CD8-positive, alpha-beta memory T cell (primary cell): ENCODE measurements at regions not wholly inside any gene's neighbourhood (a gene's known extent, or its start where the extent isn't known, plus 50 kb on each side); places are given as distances from the start of the nearest gene placed in this dataset.
A peak's percentile ranks its signal among the peaks of the same experiment; 100 is the strongest.

ENCODE experiments used
- CTCF ChIA-PET: fragments of 350-600 bp; sonication (Branson Sonifier 250); formaldehyde crosslinking; loops from one replicate; lab custom pipeline; 2021; ENCODE audit warnings: antibody characterized with exemption; lab: Charles Lee
- POLR2A ChIA-PET: fragments of 350-600 bp; sonication (Branson Sonifier 250); formaldehyde crosslinking; loops from one replicate; lab custom pipeline; 2021; ENCODE audit warnings: antibody characterized with exemption; lab: Charles Lee
- DNase-seq, 5 donors: peaks; one replicate each; pipeline versions ENCODE4 v3.0.0 to v3.0.0-alpha.2; 2020 to 2022; ENCODE audit warnings: mixed read lengths in 1 of 5
- H3K27ac ChIP-seq: one replicate; pipeline ENCODE4 v1.7.0; 2013; ENCODE audit warnings: low read depth, mild to moderate bottlenecking, low read length, moderate library complexity
- H3K27me3 ChIP-seq: 2 replicates; pipeline ENCODE4 v1.7.0; 2013; ENCODE audit warnings: low read length, mild to moderate bottlenecking; ENCODE audit not compliant: insufficient read depth, poor library complexity, severe bottlenecking
- H3K36me3 ChIP-seq: 2 replicates; pipeline ENCODE4 v1.7.0; 2013; ENCODE audit warnings: mild to moderate bottlenecking, low read length, moderate library complexity; ENCODE audit not compliant: insufficient read depth
- H3K4me1 ChIP-seq: 2 replicates; pipeline ENCODE4 v1.7.0; 2013; ENCODE audit warnings: mild to moderate bottlenecking, low read length, moderate library complexity; ENCODE audit not compliant: insufficient read depth
- H3K4me3 ChIP-seq: 2 replicates; pipeline ENCODE4 v1.7.0; 2013; ENCODE audit warnings: mild to moderate bottlenecking, low read length
- H3K9me3 ChIP-seq: 2 replicates; pipeline ENCODE4 v1.7.0; 2013; ENCODE audit warnings: mild to moderate bottlenecking, low read length
- H3K27ac Mint-ChIP-seq, 8 donors: one replicate each; pipeline ENCODE4 v1.8.0; 2020 to 2021; ENCODE audit warnings: mixed read lengths in 8 of 8, mild to moderate bottlenecking in 6 of 8, inconsistent platforms in 3 of 8, moderate library complexity in 3 of 8
- H3K27me3 Mint-ChIP-seq, 2 donors: one replicate each; pipeline ENCODE4 v1.8.0; 2020 to 2021; ENCODE audit warnings: mixed read lengths in 2 of 2, mild to moderate bottlenecking in 1 of 2, moderate library complexity in 1 of 2
- H3K36me3 Mint-ChIP-seq, 3 donors: one replicate each; pipeline ENCODE4 v1.8.0; 2020 to 2021; ENCODE audit warnings: mixed read lengths in 3 of 3, inconsistent platforms in 1 of 3, mild to moderate bottlenecking in 1 of 3
- H3K4me1 Mint-ChIP-seq, 3 donors: one replicate each; pipeline ENCODE4 v1.8.0; 2020 to 2021; ENCODE audit warnings: mixed read lengths in 3 of 3, inconsistent platforms in 1 of 3, mild to moderate bottlenecking in 1 of 3
- H3K4me3 Mint-ChIP-seq, 7 donors: one replicate each; pipeline ENCODE4 v1.8.0; 2020 to 2021; ENCODE audit warnings: mixed read lengths in 7 of 7, mild to moderate bottlenecking in 6 of 7, moderate library complexity in 4 of 7, inconsistent platforms in 2 of 7
- H3K9me3 Mint-ChIP-seq, 5 donors: one replicate each; pipeline ENCODE4 v1.8.0; 2020 to 2022; ENCODE audit warnings: mixed read lengths in 5 of 5, mild to moderate bottlenecking in 3 of 5, moderate library complexity in 2 of 5, inconsistent platforms in 1 of 5

DNA sequence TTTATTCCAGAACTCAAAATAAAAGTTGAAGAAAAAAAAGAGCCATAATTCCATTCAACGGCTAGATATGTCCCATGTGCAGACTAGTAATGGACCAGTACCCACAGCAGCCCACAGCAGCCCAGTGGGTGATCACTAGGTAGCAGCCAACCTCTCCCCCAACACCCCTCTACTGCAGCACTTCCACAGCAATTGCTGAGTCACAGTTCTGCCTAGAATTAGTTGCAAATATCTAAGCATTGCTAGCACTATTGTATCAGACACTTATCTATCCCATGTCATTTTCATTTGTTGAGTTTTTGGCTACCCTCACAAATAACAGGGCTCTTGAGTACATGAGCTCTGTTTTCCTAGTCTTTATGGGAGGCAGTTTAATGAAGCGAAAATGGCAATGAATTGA lies 258.7 kb downstream of the RAP2A start:
- peaks cover 0 to 7% (median 0%) of the 10 kb centered on the region in 3 donors for H3K36me3 Mint-ChIP-seq
- H3K4me3 Mint-ChIP-seq: no peak overlapping the region
- peaks cover 2 to 7% (median 4%) of the 10 kb centered on the region in 5 donors for H3K9me3 Mint-ChIP-seq
- Histone ChIP-seq H3K27ac (no peak overlapping the region), H3K9me3 (no peaks in the 10 kb centered on the region), H3K4me3 (no peak overlapping the region), H3K27me3 (no peaks in the 10 kb centered on the region), H3K36me3 (no peaks in the 10 kb centered on the region), H3K4me1 (no peaks in the 10 kb centered on the region)
- no peak for DNase-seq
- H3K4me1 Mint-ChIP-seq: no peaks in the 10 kb centered on the region
- no peak overlapping the region for H3K27ac Mint-ChIP-seq
- ChIA-PET CTCF (no interaction called here), POLR2A (no interaction called here)
- peaks cover 7 to 19% of the 10 kb centered on the region in 2 donors for H3K27me3 Mint-ChIP-seq

DNA sequence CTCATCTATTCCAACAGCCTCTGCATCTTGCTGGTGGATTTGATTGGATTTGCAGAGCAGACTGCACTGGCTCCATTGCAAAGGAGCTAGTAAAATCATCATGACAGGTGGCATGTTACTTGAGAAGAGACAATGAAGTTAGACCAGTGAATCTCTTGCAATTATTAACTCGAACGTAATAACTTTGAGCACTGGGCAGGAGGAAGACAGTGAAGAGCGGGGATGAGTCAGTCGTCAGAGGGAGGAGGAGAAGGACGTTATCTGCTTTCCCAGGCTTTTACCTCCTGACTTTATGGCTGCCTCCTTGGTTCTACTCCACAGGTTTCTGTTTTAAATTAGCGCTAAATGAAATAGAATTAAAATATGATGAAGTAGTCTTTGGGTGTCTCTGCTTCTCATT lies 257.8 kb upstream of the IPO5 start:
- H3K27me3 ChIP-seq: no peaks in the 10 kb centered on the region
- Mint-ChIP-seq H3K4me1 (peaks cover 0 to 3% (median 0%) of the 10 kb centered on the region in 3 donors), H3K27ac (no peak overlapping the region), H3K4me3 (no peak overlapping the region), H3K9me3 (peaks cover 0 to 6% (median 1%) of the 10 kb centered on the region in 5 donors), H3K36me3 (peaks cover 0 to 3% (median 0%) of the 10 kb centered on the region in 3 donors), H3K27me3 (peaks cover 7 to 21% of the 10 kb centered on the region in 2 donors)
- POLR2A ChIA-PET: no interaction called here
- H3K36me3 ChIP-seq: no peaks in the 10 kb centered on the region
- DNase-seq: no peak
- no peaks in the 10 kb centered on the region for H3K9me3 ChIP-seq
- CTCF ChIA-PET: interaction anchor here (0.5 kb wide), 1 partner anchor 18 kb away, joined by 3 read pairs; no protein-coding TSS in a partner anchor
- H3K4me3 ChIP-seq: no peak overlapping the region
- H3K4me1 ChIP-seq: no peaks in the 10 kb centered on the region
- no peak overlapping the region for H3K27ac ChIP-seq

DNA sequence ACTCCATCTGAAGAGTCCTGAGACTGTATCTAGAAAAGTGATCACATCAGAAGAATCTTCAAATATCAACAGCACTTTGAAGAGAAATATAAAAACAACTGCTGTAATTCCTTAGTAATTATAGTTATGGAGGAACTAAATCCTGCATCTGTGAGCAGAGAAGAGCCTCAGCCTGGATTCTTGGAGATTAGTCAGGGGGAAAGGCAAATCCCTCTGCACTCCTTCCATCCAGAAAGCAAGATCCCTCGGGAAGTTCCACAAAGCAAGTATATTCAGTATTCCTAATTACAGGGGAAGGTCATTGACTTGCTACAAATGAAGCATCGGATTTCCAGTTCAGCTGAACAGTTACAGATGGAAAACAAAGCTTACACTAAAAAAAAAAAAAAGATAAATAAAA lies 256.6 kb upstream of the IPO5 start:
- no peak for DNase-seq
- no peak overlapping the region for H3K4me3 Mint-ChIP-seq
- Histone ChIP-seq H3K9me3 (no peaks in the 10 kb centered on the region), H3K27ac (no peak overlapping the region), H3K27me3 (no peaks in the 10 kb centered on the region), H3K4me1 (no peaks in the 10 kb centered on the region), H3K4me3 (no peak overlapping the region), H3K36me3 (no peaks in the 10 kb centered on the region)
- ChIA-PET CTCF (no interaction called here), POLR2A (no interaction called here)
- peaks cover 0 to 3% (median 0%) of the 10 kb centered on the region in 3 donors for H3K4me1 Mint-ChIP-seq
- H3K27me3 Mint-ChIP-seq: peaks cover 7 to 23% of the 10 kb centered on the region in 2 donors
- no peak overlapping the region for H3K27ac Mint-ChIP-seq
- no peaks in the 10 kb centered on the region for H3K36me3 Mint-ChIP-seq
- peaks cover 0 to 4% (median 1%) of the 10 kb centered on the region in 5 donors for H3K9me3 Mint-ChIP-seq

DNA sequence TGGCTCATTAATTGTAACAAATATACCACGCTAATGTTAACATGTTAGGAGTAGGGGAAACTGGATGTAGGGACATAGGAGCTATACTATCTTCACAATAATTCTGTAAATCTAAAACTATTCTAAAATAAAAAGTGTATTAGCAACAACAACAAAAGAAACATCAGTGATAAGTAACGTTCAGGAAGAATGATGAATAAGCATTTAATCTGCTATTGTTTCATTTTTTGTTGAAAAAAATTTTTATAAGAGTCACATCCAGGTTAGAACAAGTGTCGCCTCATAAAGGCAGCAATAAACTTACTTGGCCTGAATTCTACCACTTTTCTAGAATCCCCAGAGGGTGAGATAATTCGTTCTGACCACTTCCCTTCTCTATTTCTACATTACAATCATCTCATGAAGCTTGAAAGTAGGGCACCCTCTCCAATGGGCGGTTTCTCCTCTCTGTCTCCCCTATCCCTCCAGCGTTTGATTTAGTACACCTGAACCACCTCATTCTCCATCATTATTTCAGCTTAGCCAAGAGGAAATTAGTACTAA lies 253.1 kb upstream of the IPO5 start:
- Mint-ChIP-seq H3K27me3 (peaks cover 2 to 12% of the 10 kb centered on the region in 2 donors), H3K27ac (peak overlapping the region in 3 of 8 donors; percentile 27 to 67 (median 30)), H3K4me3 (peak overlapping the region in 1 of 7 donors; percentile 28), H3K4me1 (peaks cover 0 to 3% (median 0%) of the 10 kb centered on the region in 3 donors), H3K9me3 (peaks cover 0 to 4% (median 0%) of the 10 kb centered on the region in 5 donors), H3K36me3 (no peaks in the 10 kb centered on the region)
- ChIA-PET CTCF (no interaction called here), POLR2A (no interaction called here)
- Histone ChIP-seq H3K9me3 (no peaks in the 10 kb centered on the region), H3K36me3 (no peaks in the 10 kb centered on the region), H3K4me1 (no peaks in the 10 kb centered on the region), H3K4me3 (no peak overlapping the region), H3K27ac (no peak overlapping the region), H3K27me3 (no peaks in the 10 kb centered on the region)
- no peak for DNase-seq

DNA sequence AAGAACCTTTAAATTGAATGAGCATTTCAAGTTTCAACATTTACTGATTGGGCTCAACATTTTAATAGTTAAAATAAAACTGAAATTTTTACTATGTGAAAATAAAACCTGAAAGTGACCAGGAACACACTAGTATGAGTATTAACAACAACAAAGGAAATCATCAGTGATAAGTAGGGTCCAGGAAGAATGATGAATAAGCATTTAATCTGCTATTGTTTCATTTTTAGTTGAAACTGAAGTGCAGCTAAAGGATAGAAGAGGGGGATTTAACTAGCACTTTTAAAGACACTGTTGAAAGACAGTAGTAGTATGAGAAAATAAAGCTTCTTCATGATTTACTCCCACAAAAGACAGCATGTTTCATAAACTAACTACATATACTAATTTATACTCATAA lies 250.9 kb upstream of the IPO5 start:
- H3K36me3 ChIP-seq: no peaks in the 10 kb centered on the region
- no peaks in the 10 kb centered on the region for H3K9me3 ChIP-seq
- no peak overlapping the region for H3K27ac ChIP-seq
- DNase-seq: no peak
- no peak overlapping the region for H3K4me3 Mint-ChIP-seq
- peaks cover 0 to 4% (median 0%) of the 10 kb centered on the region in 5 donors for H3K9me3 Mint-ChIP-seq
- no peaks in the 10 kb centered on the region for H3K27me3 ChIP-seq
- peaks cover 0 to 5% of the 10 kb centered on the region in 2 donors for H3K27me3 Mint-ChIP-seq
- POLR2A ChIA-PET: no interaction called here
- peaks cover 0 to 3% (median 0%) of the 10 kb centered on the region in 3 donors for H3K36me3 Mint-ChIP-seq
- H3K4me1 ChIP-seq: no peaks in the 10 kb centered on the region
- H3K27ac Mint-ChIP-seq: no peak overlapping the region
- CTCF ChIA-PET: no interaction called here
- peaks cover 0 to 3% (median 0%) of the 10 kb centered on the region in 3 donors for H3K4me1 Mint-ChIP-seq
- H3K4me3 ChIP-seq: no peak overlapping the region

DNA sequence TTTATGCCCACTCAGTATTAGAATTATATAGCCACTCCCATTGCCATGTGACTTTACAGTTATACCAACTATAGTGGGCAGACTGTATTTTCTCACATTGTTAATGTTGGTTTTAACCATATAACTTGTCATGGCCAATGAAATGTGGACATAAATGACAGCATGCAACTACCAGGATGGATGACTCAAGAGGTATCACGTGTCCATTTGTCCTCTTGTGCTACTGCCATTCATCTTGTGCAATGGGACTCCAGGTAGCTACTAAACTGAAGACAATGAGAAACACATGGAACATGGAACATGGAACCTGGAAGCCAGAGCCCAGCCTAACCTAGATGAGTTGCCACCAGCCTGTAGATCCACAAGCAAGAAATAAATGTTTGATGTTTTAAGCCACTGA lies 242.7 kb upstream of the IPO5 start:
- H3K27me3 ChIP-seq: no peaks in the 10 kb centered on the region
- H3K4me1 Mint-ChIP-seq: no peaks in the 10 kb centered on the region
- H3K36me3 ChIP-seq: no peaks in the 10 kb centered on the region
- POLR2A ChIA-PET: no interaction called here
- DNase-seq: no peak
- no peak overlapping the region for H3K27ac Mint-ChIP-seq
- peaks cover 0 to 15% (median 5%) of the 10 kb centered on the region in 5 donors for H3K9me3 Mint-ChIP-seq
- H3K9me3 ChIP-seq: no peaks in the 10 kb centered on the region
- H3K36me3 Mint-ChIP-seq: peaks cover 0 to 3% (median 0%) of the 10 kb centered on the region in 3 donors
- no peak overlapping the region for H3K4me3 Mint-ChIP-seq
- H3K27me3 Mint-ChIP-seq: no peaks in the 10 kb centered on the region
- CTCF ChIA-PET: no interaction called here
- no peak overlapping the region for H3K27ac ChIP-seq
- H3K4me3 ChIP-seq: no peak overlapping the region
- no peaks in the 10 kb centered on the region for H3K4me1 ChIP-seq

DNA sequence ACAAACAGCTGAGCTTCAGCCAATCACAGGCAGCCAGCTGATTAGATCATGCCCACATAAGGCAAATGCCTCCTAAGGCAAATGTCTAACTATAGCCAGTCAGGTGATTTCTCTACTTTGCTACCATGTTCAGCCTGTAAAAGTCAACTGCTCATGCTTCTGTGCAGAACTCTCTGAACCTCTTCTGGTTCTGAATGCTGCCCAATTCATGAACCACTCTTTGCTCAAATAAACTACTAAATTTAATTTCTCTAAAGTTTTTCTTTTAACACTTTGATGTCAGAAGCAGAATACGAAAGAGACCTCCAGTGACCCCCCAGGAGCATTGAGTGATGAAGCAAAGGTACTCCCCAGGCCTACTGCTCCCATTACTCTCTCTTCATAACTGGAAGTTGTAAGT lies 240.7 kb upstream of the IPO5 start:
- Histone ChIP-seq H3K27ac (no peak overlapping the region), H3K4me3 (no peak overlapping the region), H3K4me1 (no peaks in the 10 kb centered on the region), H3K9me3 (no peaks in the 10 kb centered on the region), H3K27me3 (no peaks in the 10 kb centered on the region), H3K36me3 (no peaks in the 10 kb centered on the region)
- DNase-seq: no peak
- Mint-ChIP-seq H3K27ac (no peak overlapping the region), H3K9me3 (peaks cover 0 to 15% (median 5%) of the 10 kb centered on the region in 5 donors), H3K36me3 (no peaks in the 10 kb centered on the region), H3K4me3 (no peak overlapping the region), H3K27me3 (no peaks in the 10 kb centered on the region), H3K4me1 (no peaks in the 10 kb centered on the region)
- CTCF ChIA-PET: interaction anchor here (1.2 kb wide), 1 partner anchor 17 kb away, joined by 3 read pairs; no protein-coding TSS in a partner anchor
- POLR2A ChIA-PET: no interaction called here

DNA sequence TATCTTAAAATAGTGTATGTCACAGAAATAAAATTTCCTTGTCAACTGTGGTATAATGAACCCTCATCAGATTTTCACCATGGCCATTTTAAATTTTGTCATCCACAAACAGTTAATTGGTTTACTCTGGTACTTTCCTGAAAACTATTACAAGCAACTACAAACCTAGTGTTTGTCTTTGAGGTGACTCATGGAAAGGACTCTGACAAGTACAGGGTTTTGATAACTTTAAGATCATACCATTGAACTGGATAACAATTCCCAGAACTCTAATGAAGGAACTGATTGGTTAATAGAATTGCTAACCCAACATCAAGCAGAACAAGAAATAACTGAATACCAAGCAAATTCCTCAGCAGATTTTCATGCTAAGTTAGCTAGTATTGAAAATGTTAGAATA lies 237.7 kb upstream of the IPO5 start:
- no peak overlapping the region for H3K4me3 ChIP-seq
- no peaks in the 10 kb centered on the region for H3K27me3 ChIP-seq
- H3K36me3 Mint-ChIP-seq: no peaks in the 10 kb centered on the region
- no peak overlapping the region for H3K27ac ChIP-seq
- no peaks in the 10 kb centered on the region for H3K36me3 ChIP-seq
- no peak for DNase-seq
- no peaks in the 10 kb centered on the region for H3K27me3 Mint-ChIP-seq
- peaks cover 0 to 10% (median 5%) of the 10 kb centered on the region in 5 donors for H3K9me3 Mint-ChIP-seq
- H3K9me3 ChIP-seq: no peaks in the 10 kb centered on the region
- ChIA-PET CTCF (no interaction called here), POLR2A (no interaction called here)
- no peaks in the 10 kb centered on the region for H3K4me1 Mint-ChIP-seq
- no peak overlapping the region for H3K4me3 Mint-ChIP-seq
- no peaks in the 10 kb centered on the region for H3K4me1 ChIP-seq
- no peak overlapping the region for H3K27ac Mint-ChIP-seq
